ENCODE measurements at regions not wholly inside any gene's neighbourhood (a gene's known extent, or its start where the extent isn't known, plus 50 kb on each side); places are given as distances from the start of the nearest gene placed in this dataset.

- TF ChIP-seq FOXM1 (IDR thresholded peaks at IDR 0.05; ENCODE audit: borderline replicate concordance, low read depth) = no peak
- no peak for TF ChIP-seq TEAD4 (IDR thresholded peaks at IDR 0.05)
- no peak for TF ChIP-seq CREB1 (IDR thresholded peaks at IDR 0.05; ENCODE audit: low read depth)
- TF ChIP-seq MAX (IDR thresholded peaks at IDR 0.05) = no peak
- no peak for TF ChIP-seq RAD21 (IDR thresholded peaks at IDR 0.05; ENCODE audit: low read depth)
- TF ChIP-seq CEBPB (IDR thresholded peaks at IDR 0.05) = no peak
- no peak for TF ChIP-seq USF1 (IDR thresholded peaks at IDR 0.05)
- TF ChIP-seq REST (IDR thresholded peaks at IDR 0.05; ENCODE audit: low read depth) = no peak
- TF ChIP-seq ZBTB7A (IDR thresholded peaks at IDR 0.05; ENCODE audit: low read depth) = no peak
- TF ChIP-seq TCF12 (IDR thresholded peaks at IDR 0.05; ENCODE audit: low read depth) = no peak
- no peak for TF ChIP-seq TAF1 (IDR thresholded peaks at IDR 0.05; ENCODE audit: low read depth)
- no peak for TF ChIP-seq EGR1 (IDR thresholded peaks at IDR 0.05)
Observed at GRCh38 chr14:97065305-97066067, 268.3 kb downstream of the VRK1 start.

- TF ChIP-seq EP300 (IDR thresholded peaks at IDR 0.05; ENCODE audit: borderline replicate concordance) = no peak
- TF ChIP-seq CEBPB (IDR thresholded peaks at IDR 0.05) = no peak
- TF ChIP-seq REST (IDR thresholded peaks at IDR 0.05; ENCODE audit: low read depth) = no peak
- TF ChIP-seq TCF12 (IDR thresholded peaks at IDR 0.05; ENCODE audit: low read depth) = no peak
- no peak for TF ChIP-seq TAF1 (IDR thresholded peaks at IDR 0.05; ENCODE audit: low read depth)
- TF ChIP-seq USF1 (IDR thresholded peaks at IDR 0.05) = no peak
- no peak for TF ChIP-seq RAD21 (IDR thresholded peaks at IDR 0.05; ENCODE audit: low read depth)
- no peak for TF ChIP-seq MAX (IDR thresholded peaks at IDR 0.05)
- no peak for TF ChIP-seq NFIC (IDR thresholded peaks at IDR 0.05)
- TF ChIP-seq CREB1 (IDR thresholded peaks at IDR 0.05; ENCODE audit: low read depth) = no peak
- TF ChIP-seq YY1 (IDR thresholded peaks at IDR 0.05; ENCODE audit: low read depth) = no peak
- no peak for TF ChIP-seq ZBTB7A (IDR thresholded peaks at IDR 0.05; ENCODE audit: low read depth)
- no peak for TF ChIP-seq FOXM1 (IDR thresholded peaks at IDR 0.05; ENCODE audit: borderline replicate concordance, low read depth)
- TF ChIP-seq EGR1 (IDR thresholded peaks at IDR 0.05) = no peak
- no peak for TF ChIP-seq TEAD4 (IDR thresholded peaks at IDR 0.05)
Observed at GRCh38 chr14:97066068-97066899, 269.1 kb downstream of the VRK1 start.

GRCh38 chr14:97070259-97070658 lies 273.1 kb downstream of the VRK1 start:
- no peak for TF ChIP-seq FOXM1 (IDR thresholded peaks at IDR 0.05; ENCODE audit: borderline replicate concordance, low read depth)
- TF ChIP-seq CEBPB (IDR thresholded peaks at IDR 0.05) = no peak
- no peak for TF ChIP-seq CREB1 (IDR thresholded peaks at IDR 0.05; ENCODE audit: low read depth)
- no peak for TF ChIP-seq ZBTB7A (IDR thresholded peaks at IDR 0.05; ENCODE audit: low read depth)
- TF ChIP-seq EGR1 (IDR thresholded peaks at IDR 0.05) = no peak
- no peak for TF ChIP-seq EP300 (IDR thresholded peaks at IDR 0.05; ENCODE audit: borderline replicate concordance)
- no peak for TF ChIP-seq TAF1 (IDR thresholded peaks at IDR 0.05; ENCODE audit: low read depth)
- no peak for TF ChIP-seq MAX (IDR thresholded peaks at IDR 0.05)
- TF ChIP-seq NFIC (IDR thresholded peaks at IDR 0.05) = no peak
- TF ChIP-seq YY1 (IDR thresholded peaks at IDR 0.05; ENCODE audit: low read depth) = no peak

GRCh38 chr14:97071177-97071576 lies 274.0 kb downstream of the VRK1 start:
- TF ChIP-seq FOXM1 (IDR thresholded peaks at IDR 0.05; ENCODE audit: borderline replicate concordance, low read depth) = no peak

- no peak for TF ChIP-seq FOXM1 (IDR thresholded peaks at IDR 0.05; ENCODE audit: borderline replicate concordance, low read depth)
- TF ChIP-seq EP300 (IDR thresholded peaks at IDR 0.05; ENCODE audit: borderline replicate concordance) = no peak
- no peak for TF ChIP-seq TEAD4 (IDR thresholded peaks at IDR 0.05)
- no peak for TF ChIP-seq EGR1 (IDR thresholded peaks at IDR 0.05)
- no peak for TF ChIP-seq USF1 (IDR thresholded peaks at IDR 0.05)
- no peak for TF ChIP-seq CREB1 (IDR thresholded peaks at IDR 0.05; ENCODE audit: low read depth)
- no peak for TF ChIP-seq TAF1 (IDR thresholded peaks at IDR 0.05; ENCODE audit: low read depth)
- no peak for TF ChIP-seq YY1 (IDR thresholded peaks at IDR 0.05; ENCODE audit: low read depth)
- no peak for TF ChIP-seq RAD21 (IDR thresholded peaks at IDR 0.05; ENCODE audit: low read depth)
- TF ChIP-seq ZBTB7A (IDR thresholded peaks at IDR 0.05; ENCODE audit: low read depth) = no peak
- no peak for TF ChIP-seq MAX (IDR thresholded peaks at IDR 0.05)
- TF ChIP-seq REST (IDR thresholded peaks at IDR 0.05; ENCODE audit: low read depth) = no peak
- no peak for TF ChIP-seq TCF12 (IDR thresholded peaks at IDR 0.05; ENCODE audit: low read depth)
Observed at GRCh38 chr14:97073622-97074021, 276.4 kb downstream of the VRK1 start.
